GM08714 (cell line): ENCODE measurements at regions not wholly inside any gene's neighbourhood (a gene's known extent, or its start where the extent isn't known, plus 50 kb on each side); places are given as distances from the start of the nearest gene placed in this dataset.
"Not testable (repeated sequence)": the region's sequence is repeated elsewhere in the genome, so short reads cannot be mapped to it uniquely, and the experiment has no call there.

Source experiments
- H3K4me3 ChIP-seq: fragments of 200-500 bp; sonication (Bioruptor generic); 2 replicates; pipeline ENCODE4 v1.5.1; 2014; ENCODE audit warnings: mild to moderate bottlenecking, low read length, inconsistent platforms
- ZNF274 ChIP-seq: IDR thresholded peaks from 2 replicates; pipeline ENCODE4 v1.6.1; 2012; ENCODE audit warnings: mild to moderate bottlenecking, low read depth, low read length

- H3K4me3 ChIP-seq: no peak overlapping the region
- TF ChIP-seq ZNF274: no peak
Measured at GRCh38 chr14:105951399-105951798, 425.0 kb downstream of the TMEM121 start.

- H3K4me3 ChIP-seq: no peak overlapping the region
- no peak for TF ChIP-seq ZNF274
Measured at GRCh38 chr14:105952222-105952621, 425.8 kb downstream of the TMEM121 start.

- TF ChIP-seq ZNF274: no peak
- H3K4me3 ChIP-seq: no peak overlapping the region
Measured at GRCh38 chr14:105952826-105953225, 426.4 kb downstream of the TMEM121 start.

- H3K4me3 ChIP-seq: not testable (repeated sequence)
Measured at GRCh38 chr14:105961625-105962024, 435.2 kb downstream of the TMEM121 start.

GRCh38 chr14:105962532-105962931, 436.1 kb downstream of the TMEM121 start:
- no peak for TF ChIP-seq ZNF274

GRCh38 chr14:105968291-105968690, 441.9 kb downstream of the TMEM121 start:
- TF ChIP-seq ZNF274: no peak
- H3K4me3 ChIP-seq: no peak overlapping the region

More at GRCh38 chr14:105962532-105962931, 436.1 kb downstream of the TMEM121 start:
- H3K4me3 ChIP-seq: no peak overlapping the region

- H3K4me3 ChIP-seq: not testable (repeated sequence)
Measured at GRCh38 chr14:105969026-105969425, 442.6 kb downstream of the TMEM121 start.

GRCh38 chr14:105970821-105971220, 444.4 kb downstream of the TMEM121 start:
- not testable (repeated sequence) for H3K4me3 ChIP-seq

GRCh38 chr14:105971593-105972500, 445.5 kb downstream of the TMEM121 start:
- no peak overlapping the region for H3K4me3 ChIP-seq

GRCh38 chr14:105974902-105975301, 448.5 kb downstream of the TMEM121 start:
- TF ChIP-seq ZNF274: no peak
- H3K4me3 ChIP-seq: no peak overlapping the region

More at GRCh38 chr14:105971593-105972500, 445.5 kb downstream of the TMEM121 start:
- no peak for TF ChIP-seq ZNF274

GRCh38 chr14:105978618-105979295, 452.4 kb downstream of the TMEM121 start:
- no peak overlapping the region for H3K4me3 ChIP-seq
- no peak for TF ChIP-seq ZNF274

GRCh38 chr14:105979446-105979845, 453.1 kb downstream of the TMEM121 start:
- H3K4me3 ChIP-seq: no peak overlapping the region
- TF ChIP-seq ZNF274: no peak

GRCh38 chr14:105980224-105980623, 453.8 kb downstream of the TMEM121 start:
- H3K4me3 ChIP-seq: no peak overlapping the region
- no peak for TF ChIP-seq ZNF274

- not testable (repeated sequence) for H3K4me3 ChIP-seq
Measured at GRCh38 chr14:105981517-105982302, 455.3 kb downstream of the TMEM121 start.

- TF ChIP-seq ZNF274: no peak
- H3K4me3 ChIP-seq: no peak overlapping the region
Measured at GRCh38 chr14:105982664-105983063, 456.3 kb downstream of the TMEM121 start.
